H1 (cell line): ENCODE measurements at regions not wholly inside any gene's neighbourhood (a gene's known extent, or its start where the extent isn't known, plus 50 kb on each side); places are given as distances from the start of the nearest gene placed in this dataset.

Experiments used
- CHD2 ChIP-seq: IDR thresholded peaks from 2 replicates; pipeline ENCODE4 v1.6.1; 2012; ENCODE audit warnings: low read length, improper control_type of control experiment
- RNF2 ChIP-seq: fragments of 200-900, 300-1000 bp; sonication (generic); IDR thresholded peaks from 2 replicates; pipeline ENCODE4 v1.7.1; 2016; ENCODE audit warnings: borderline replicate concordance, low read depth, mild to moderate bottlenecking, antibody characterized with exemption, low read length; ENCODE audit not compliant: poor library complexity, severe bottlenecking; ENCODE audit errors: missing control alignments
- TF ChIP-seq, protein P1 (sequence below): fragments of 300-600 bp; sonication (generic); IDR thresholded peaks from 2 replicates; pipeline ENCODE4 v1.7.1; 2012; ENCODE audit warnings: low read length, moderate library complexity, mild to moderate bottlenecking, inconsistent platforms; ENCODE audit not compliant: insufficient replicate concordance

GRCh38 chr13:62431852-62432251 is 1016.2 kb upstream of the PCDH20 start (continued):
- TF ChIP-seq, protein P1, sequence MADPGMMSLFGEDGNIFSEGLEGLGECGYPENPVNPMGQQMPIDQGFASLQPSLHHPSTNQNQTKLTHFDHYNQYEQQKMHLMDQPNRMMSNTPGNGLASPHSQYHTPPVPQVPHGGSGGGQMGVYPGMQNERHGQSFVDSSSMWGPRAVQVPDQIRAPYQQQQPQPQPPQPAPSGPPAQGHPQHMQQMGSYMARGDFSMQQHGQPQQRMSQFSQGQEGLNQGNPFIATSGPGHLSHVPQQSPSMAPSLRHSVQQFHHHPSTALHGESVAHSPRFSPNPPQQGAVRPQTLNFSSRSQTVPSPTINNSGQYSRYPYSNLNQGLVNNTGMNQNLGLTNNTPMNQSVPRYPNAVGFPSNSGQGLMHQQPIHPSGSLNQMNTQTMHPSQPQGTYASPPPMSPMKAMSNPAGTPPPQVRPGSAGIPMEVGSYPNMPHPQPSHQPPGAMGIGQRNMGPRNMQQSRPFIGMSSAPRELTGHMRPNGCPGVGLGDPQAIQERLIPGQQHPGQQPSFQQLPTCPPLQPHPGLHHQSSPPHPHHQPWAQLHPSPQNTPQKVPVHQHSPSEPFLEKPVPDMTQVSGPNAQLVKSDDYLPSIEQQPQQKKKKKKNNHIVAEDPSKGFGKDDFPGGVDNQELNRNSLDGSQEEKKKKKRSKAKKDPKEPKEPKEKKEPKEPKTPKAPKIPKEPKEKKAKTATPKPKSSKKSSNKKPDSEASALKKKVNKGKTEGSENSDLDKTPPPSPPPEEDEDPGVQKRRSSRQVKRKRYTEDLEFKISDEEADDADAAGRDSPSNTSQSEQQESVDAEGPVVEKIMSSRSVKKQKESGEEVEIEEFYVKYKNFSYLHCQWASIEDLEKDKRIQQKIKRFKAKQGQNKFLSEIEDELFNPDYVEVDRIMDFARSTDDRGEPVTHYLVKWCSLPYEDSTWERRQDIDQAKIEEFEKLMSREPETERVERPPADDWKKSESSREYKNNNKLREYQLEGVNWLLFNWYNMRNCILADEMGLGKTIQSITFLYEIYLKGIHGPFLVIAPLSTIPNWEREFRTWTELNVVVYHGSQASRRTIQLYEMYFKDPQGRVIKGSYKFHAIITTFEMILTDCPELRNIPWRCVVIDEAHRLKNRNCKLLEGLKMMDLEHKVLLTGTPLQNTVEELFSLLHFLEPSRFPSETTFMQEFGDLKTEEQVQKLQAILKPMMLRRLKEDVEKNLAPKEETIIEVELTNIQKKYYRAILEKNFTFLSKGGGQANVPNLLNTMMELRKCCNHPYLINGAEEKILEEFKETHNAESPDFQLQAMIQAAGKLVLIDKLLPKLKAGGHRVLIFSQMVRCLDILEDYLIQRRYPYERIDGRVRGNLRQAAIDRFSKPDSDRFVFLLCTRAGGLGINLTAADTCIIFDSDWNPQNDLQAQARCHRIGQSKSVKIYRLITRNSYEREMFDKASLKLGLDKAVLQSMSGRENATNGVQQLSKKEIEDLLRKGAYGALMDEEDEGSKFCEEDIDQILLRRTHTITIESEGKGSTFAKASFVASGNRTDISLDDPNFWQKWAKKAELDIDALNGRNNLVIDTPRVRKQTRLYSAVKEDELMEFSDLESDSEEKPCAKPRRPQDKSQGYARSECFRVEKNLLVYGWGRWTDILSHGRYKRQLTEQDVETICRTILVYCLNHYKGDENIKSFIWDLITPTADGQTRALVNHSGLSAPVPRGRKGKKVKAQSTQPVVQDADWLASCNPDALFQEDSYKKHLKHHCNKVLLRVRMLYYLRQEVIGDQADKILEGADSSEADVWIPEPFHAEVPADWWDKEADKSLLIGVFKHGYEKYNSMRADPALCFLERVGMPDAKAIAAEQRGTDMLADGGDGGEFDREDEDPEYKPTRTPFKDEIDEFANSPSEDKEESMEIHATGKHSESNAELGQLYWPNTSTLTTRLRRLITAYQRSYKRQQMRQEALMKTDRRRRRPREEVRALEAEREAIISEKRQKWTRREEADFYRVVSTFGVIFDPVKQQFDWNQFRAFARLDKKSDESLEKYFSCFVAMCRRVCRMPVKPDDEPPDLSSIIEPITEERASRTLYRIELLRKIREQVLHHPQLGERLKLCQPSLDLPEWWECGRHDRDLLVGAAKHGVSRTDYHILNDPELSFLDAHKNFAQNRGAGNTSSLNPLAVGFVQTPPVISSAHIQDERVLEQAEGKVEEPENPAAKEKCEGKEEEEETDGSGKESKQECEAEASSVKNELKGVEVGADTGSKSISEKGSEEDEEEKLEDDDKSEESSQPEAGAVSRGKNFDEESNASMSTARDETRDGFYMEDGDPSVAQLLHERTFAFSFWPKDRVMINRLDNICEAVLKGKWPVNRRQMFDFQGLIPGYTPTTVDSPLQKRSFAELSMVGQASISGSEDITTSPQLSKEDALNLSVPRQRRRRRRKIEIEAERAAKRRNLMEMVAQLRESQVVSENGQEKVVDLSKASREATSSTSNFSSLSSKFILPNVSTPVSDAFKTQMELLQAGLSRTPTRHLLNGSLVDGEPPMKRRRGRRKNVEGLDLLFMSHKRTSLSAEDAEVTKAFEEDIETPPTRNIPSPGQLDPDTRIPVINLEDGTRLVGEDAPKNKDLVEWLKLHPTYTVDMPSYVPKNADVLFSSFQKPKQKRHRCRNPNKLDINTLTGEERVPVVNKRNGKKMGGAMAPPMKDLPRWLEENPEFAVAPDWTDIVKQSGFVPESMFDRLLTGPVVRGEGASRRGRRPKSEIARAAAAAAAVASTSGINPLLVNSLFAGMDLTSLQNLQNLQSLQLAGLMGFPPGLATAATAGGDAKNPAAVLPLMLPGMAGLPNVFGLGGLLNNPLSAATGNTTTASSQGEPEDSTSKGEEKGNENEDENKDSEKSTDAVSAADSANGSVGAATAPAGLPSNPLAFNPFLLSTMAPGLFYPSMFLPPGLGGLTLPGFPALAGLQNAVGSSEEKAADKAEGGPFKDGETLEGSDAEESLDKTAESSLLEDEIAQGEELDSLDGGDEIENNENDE = no peak
- no peak for TF ChIP-seq RNF2
- no peak for TF ChIP-seq CHD2
